ENCODE measurements at regions not wholly inside any gene's neighbourhood (a gene's known extent, or its start where the extent isn't known, plus 50 kb on each side); places are given as distances from the start of the nearest gene placed in this dataset.

DNA sequence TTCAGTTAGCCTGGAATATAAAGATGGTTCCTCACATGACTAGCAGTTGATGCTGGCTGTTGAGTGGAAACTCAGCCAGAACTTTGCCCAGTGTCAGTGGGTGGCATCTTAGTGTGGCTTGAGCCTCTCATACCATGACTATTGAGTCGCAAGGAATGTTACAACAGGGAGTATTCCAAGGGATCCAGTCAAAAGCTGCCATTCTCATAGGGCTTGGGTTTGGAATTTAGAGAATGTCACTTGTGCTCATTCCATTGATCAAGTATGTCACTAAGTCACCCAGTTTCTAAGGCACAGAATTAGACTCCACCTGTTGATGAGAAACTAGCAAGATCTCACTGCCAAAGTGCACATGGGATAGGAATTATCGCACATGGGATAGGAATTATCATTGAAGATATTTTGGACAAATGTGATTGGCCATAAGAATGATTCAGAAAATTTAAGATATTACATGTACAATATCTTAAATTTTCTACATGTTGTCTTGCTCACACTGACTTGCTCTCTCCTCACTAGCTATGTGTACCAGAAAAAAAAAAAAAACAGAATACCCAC lies 1290.7 kb upstream of the ADGRL2 start:
- TF ChIP-seq, protein P1, sequence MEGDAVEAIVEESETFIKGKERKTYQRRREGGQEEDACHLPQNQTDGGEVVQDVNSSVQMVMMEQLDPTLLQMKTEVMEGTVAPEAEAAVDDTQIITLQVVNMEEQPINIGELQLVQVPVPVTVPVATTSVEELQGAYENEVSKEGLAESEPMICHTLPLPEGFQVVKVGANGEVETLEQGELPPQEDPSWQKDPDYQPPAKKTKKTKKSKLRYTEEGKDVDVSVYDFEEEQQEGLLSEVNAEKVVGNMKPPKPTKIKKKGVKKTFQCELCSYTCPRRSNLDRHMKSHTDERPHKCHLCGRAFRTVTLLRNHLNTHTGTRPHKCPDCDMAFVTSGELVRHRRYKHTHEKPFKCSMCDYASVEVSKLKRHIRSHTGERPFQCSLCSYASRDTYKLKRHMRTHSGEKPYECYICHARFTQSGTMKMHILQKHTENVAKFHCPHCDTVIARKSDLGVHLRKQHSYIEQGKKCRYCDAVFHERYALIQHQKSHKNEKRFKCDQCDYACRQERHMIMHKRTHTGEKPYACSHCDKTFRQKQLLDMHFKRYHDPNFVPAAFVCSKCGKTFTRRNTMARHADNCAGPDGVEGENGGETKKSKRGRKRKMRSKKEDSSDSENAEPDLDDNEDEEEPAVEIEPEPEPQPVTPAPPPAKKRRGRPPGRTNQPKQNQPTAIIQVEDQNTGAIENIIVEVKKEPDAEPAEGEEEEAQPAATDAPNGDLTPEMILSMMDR (IDR thresholded peaks at IDR 0.05), result no peak
- no peak for DNase-seq
- Mint-ChIP-seq H3K4me1 (ENCODE audit: low read depth) (no peaks in the 10 kb centered on the region), H3K27ac (no peak overlapping the region), H3K36me3 (ENCODE audit: low read depth) (no peaks in the 10 kb centered on the region), H3K4me3 (no peak overlapping the region), H3K9me3 (peaks cover 25% of the 10 kb centered on the region), H3K27me3 (ENCODE audit: insufficient read depth) (no peaks in the 10 kb centered on the region)

DNA sequence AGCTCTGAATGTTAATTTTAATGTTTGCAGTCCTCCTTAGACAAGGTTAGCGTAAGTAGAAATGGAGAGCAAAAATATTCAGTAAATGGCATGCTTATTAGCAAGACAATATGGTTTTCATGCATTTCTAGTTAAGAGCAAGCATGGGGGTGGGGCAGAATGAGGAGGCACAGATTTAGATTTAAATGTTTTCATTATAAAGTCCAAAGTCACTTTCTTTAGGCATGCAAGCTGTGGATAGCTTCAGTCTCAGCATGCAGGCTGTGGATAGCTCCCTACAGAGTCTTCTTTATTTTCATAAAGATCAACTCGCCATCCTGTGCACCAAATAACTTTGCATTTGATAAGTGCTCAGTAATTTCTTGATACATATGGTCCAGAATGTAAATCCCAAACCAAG lies 1294.5 kb upstream of the ADGRL2 start:
- H3K36me3 Mint-ChIP-seq (ENCODE audit: low read depth), result no peaks in the 10 kb centered on the region
- H3K9me3 Mint-ChIP-seq, result peaks cover 15% of the 10 kb centered on the region
- TF ChIP-seq, protein P1 (IDR thresholded peaks at IDR 0.05), result no peak
- DNase-seq, result no peak
- no peaks in the 10 kb centered on the region for H3K4me1 Mint-ChIP-seq (ENCODE audit: low read depth)
- H3K27ac Mint-ChIP-seq, result no peak overlapping the region
- H3K4me3 Mint-ChIP-seq, result no peak overlapping the region
- H3K27me3 Mint-ChIP-seq (ENCODE audit: insufficient read depth), result no peaks in the 10 kb centered on the region

DNA sequence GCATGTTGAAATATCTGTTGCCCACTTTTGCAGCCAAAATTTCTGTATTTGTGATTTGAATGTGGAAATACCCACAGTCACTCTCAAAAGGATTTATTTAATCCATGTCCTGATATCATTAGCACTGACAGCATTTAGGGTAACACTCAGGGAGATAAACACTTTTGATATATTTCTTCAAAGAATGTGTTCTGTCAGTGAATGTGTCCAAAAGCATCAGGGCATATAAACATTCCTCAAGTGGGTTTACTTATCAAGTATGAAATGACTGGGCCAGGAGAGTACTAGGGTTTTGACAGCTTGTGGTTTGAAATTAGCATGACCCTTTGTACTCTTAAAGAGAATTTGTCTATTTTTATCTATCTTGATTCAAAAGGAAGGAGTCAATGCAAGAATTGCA lies 1302.1 kb upstream of the ADGRL2 start:
- H3K36me3 Mint-ChIP-seq (ENCODE audit: low read depth), result no peaks in the 10 kb centered on the region
- H3K4me1 Mint-ChIP-seq (ENCODE audit: low read depth), result no peaks in the 10 kb centered on the region
- no peak overlapping the region for H3K4me3 Mint-ChIP-seq
- DNase-seq, result no peak
- no peaks in the 10 kb centered on the region for H3K27me3 Mint-ChIP-seq (ENCODE audit: insufficient read depth)
- H3K9me3 Mint-ChIP-seq, result peaks cover 18% of the 10 kb centered on the region
- TF ChIP-seq, protein P1 (IDR thresholded peaks at IDR 0.05), result no peak
- H3K27ac Mint-ChIP-seq, result no peak overlapping the region

DNA sequence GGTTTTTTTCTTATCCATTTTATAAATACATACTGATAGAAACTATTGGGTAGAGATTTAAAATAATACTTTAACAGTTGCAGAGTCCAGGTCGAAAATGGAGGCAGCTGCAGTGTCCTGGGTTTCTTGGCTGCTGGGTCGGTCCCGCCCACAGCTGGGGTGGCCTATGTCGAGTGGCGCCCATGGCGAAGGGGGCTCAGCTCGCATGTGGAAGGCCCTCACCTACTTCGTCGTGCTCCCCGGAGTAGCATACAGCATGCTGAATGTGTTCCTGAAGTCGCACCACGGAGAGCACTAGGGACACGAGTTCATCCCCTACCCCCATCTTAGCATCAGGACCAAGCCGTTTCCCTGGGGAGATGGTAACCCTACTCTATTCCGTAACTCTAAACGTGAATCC lies 1304.9 kb upstream of the ADGRL2 start:
- no peak for DNase-seq
- H3K4me1 Mint-ChIP-seq (ENCODE audit: low read depth), result no peaks in the 10 kb centered on the region
- H3K4me3 Mint-ChIP-seq, result no peak overlapping the region
- peaks cover 21% of the 10 kb centered on the region for H3K9me3 Mint-ChIP-seq
- H3K27me3 Mint-ChIP-seq (ENCODE audit: insufficient read depth), result no peaks in the 10 kb centered on the region
- H3K27ac Mint-ChIP-seq, result no peak overlapping the region
- TF ChIP-seq, protein P1 (IDR thresholded peaks at IDR 0.05), result no peak
- no peaks in the 10 kb centered on the region for H3K36me3 Mint-ChIP-seq (ENCODE audit: low read depth)

DNA sequence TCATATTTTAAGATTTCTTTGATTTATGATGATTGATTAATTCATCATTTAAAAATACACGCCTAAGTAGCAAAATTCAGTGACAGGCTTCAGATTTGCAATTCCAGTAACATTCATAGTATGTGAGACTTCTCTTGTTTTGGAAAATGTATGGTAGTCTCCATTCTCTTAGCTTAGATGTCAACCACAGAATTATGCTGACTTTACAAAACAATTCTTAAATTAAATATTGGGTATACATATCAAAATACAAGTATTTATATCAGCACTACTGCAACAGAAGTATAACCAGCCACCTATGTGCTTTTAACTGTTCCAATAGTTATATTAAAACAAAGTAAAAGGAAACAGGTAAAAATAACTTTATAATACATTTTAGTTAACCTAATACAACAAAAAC lies 1328.6 kb upstream of the ADGRL2 start:
- no peaks in the 10 kb centered on the region for H3K4me1 Mint-ChIP-seq (ENCODE audit: low read depth)
- H3K27ac Mint-ChIP-seq, result no peak overlapping the region
- no peaks in the 10 kb centered on the region; the same call in 1 of the 2 replicates for H3K27me3 Mint-ChIP-seq (ENCODE audit: insufficient read depth)
- H3K4me3 Mint-ChIP-seq, result no peak overlapping the region
- DNase-seq, result no peak
- H3K36me3 Mint-ChIP-seq (ENCODE audit: low read depth), result no peaks in the 10 kb centered on the region
- peaks cover 24% of the 10 kb centered on the region for H3K9me3 Mint-ChIP-seq
- TF ChIP-seq, protein P1 (IDR thresholded peaks at IDR 0.05), result no peak

DNA sequence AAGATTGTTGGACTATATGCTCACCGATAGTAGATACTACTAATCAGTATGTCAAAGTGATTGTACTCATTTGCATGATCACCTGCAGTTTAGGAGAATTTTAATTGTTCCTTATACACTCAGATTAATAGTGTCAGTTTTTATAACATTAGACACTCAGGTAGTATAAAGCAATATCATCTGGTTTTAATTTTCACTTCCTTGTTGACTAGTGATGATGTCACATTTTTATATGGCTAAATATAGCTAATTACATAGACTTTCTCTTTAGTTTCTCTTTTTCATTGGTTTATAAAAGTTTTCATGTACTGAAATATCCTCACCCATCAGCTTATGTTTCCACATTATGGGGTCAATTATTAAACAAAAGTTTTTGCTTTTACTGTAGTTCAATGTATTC lies 1332.4 kb upstream of the ADGRL2 start:
- TF ChIP-seq, protein P1 (IDR thresholded peaks at IDR 0.05), result no peak
- H3K27me3 Mint-ChIP-seq (ENCODE audit: insufficient read depth), result no peaks in the 10 kb centered on the region; the same call in 1 of the 2 replicates
- H3K4me3 Mint-ChIP-seq, result no peak overlapping the region
- H3K4me1 Mint-ChIP-seq (ENCODE audit: low read depth), result no peaks in the 10 kb centered on the region
- peaks cover 32% of the 10 kb centered on the region for H3K9me3 Mint-ChIP-seq
- H3K27ac Mint-ChIP-seq, result no peak overlapping the region
- no peak for DNase-seq
- H3K36me3 Mint-ChIP-seq (ENCODE audit: low read depth), result peaks cover 4% of the 10 kb centered on the region; the same call in 1 of the 2 replicates

Measured in HFFc6 (cell line).